Activated CD8-positive, alpha-beta memory T cell treated with anti-CD3 and anti-CD28 coated beads, Interleukin-2, amount 10 ng/mL, durations not matched to agents 7 days and 5 days (primary cell): ENCODE measurements at regions not wholly inside any gene's neighbourhood (a gene's known extent, or its start where the extent isn't known, plus 50 kb on each side); places are given as distances from the start of the nearest gene placed in this dataset.

Experiments
- ATAC-seq: fragments of 150-1000 bp; cut with Tn5 transposase; one replicate; pipeline ENCODE4 v1.10.0; 2021; ENCODE audit warnings: moderate library complexity
- CTCF ChIA-PET: fragments of 350-600 bp; sonication (Branson Sonifier 250); formaldehyde crosslinking; loops from one replicate; lab custom pipeline; 2021; ENCODE audit warnings: antibody characterized with exemption; lab: Charles Lee
- DNase-seq: peaks from one replicate; pipeline ENCODE4 v3.0.0-alpha.2; 2020
- H3K27ac Mint-ChIP-seq: one replicate; pipeline ENCODE4 v1.8.0; 2021; ENCODE audit warnings: mild to moderate bottlenecking, mixed read lengths
- H3K27me3 Mint-ChIP-seq: one replicate; pipeline ENCODE4 v1.8.0; 2021; ENCODE audit warnings: mixed read lengths
- H3K36me3 Mint-ChIP-seq: one replicate; pipeline ENCODE4 v1.8.0; 2021; ENCODE audit warnings: mild to moderate bottlenecking, mixed read lengths
- H3K4me1 Mint-ChIP-seq: one replicate; pipeline ENCODE4 v1.8.0; 2021; ENCODE audit warnings: mixed read lengths
- H3K4me3 Mint-ChIP-seq: one replicate; pipeline ENCODE4 v1.8.0; 2021; ENCODE audit warnings: mild to moderate bottlenecking, moderate library complexity, mixed read lengths
- H3K9me3 Mint-ChIP-seq: one replicate; pipeline ENCODE4 v1.8.0; 2022; ENCODE audit warnings: low read depth, mixed read lengths

DNA sequence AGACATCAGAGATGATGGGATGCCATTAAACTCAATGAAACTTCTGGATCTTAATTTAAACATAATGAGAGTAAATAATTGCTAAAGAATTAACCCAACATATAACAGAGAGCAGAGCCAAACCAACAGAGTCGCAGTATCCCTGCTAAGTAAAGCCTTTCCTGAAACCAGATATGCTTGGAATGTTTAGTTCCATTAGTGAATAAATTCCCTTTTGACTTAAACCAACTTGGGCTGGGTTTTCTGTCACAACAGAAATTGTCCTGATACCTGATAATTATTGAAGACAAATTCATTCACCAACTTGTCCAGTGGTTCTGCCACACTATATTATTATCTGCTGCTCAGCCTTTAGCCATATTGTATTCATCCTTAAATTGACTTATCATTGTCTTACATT, 286.7 kb downstream of the FZD1 start:
- Mint-ChIP-seq H3K27me3 (no peaks in the 10 kb centered on the region), H3K4me1 (no peaks in the 10 kb centered on the region), H3K27ac (no peak overlapping the region), H3K36me3 (no peaks in the 10 kb centered on the region), H3K4me3 (no peak overlapping the region), H3K9me3 (no peaks in the 10 kb centered on the region)
- no peak for ATAC-seq
- CTCF ChIA-PET, result no interaction called here
- DNase-seq, result no peak

DNA sequence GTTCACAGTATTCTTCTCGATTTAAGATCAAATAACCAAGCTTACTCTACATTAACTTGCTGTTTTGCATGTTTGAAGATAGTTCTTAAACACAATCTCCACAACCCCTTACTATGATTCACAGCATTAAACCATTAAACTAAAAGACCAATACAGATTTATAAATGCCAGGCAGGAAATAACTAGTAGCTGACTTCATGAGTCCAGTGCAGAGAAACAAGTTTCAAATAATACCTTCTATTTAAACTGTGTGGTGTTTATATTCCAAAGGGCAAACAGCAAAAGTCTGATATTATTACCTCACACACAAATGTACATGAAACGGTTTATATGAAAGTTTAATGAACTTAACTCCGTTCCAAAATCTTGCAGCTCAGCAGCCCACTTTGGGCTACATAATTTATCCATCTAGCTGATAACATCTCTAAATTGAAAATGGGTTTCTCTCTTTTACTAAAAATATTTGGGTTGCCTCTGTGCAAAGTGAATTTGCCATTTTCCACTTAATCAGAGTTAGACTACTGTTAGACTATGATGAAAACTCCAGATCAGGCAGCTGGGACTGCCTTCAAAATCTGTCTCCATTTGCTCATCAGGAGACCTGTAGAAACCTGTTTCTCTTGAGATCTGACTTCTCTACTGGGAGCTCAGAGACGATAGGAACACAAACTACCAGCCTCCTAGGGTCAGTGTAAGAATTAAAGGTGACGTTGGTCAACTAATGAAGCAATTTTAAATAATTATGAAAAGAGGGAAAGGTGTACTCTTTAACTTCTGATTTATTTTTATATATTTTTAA, 287.3 kb downstream of the FZD1 start:
- H3K27ac Mint-ChIP-seq, result no peak overlapping the region
- no peaks in the 10 kb centered on the region for H3K4me1 Mint-ChIP-seq
- no peaks in the 10 kb centered on the region for H3K9me3 Mint-ChIP-seq
- no peaks in the 10 kb centered on the region for H3K27me3 Mint-ChIP-seq
- ATAC-seq (no peak), DNase-seq (no peak)
- CTCF ChIA-PET, result no interaction called here
- H3K36me3 Mint-ChIP-seq, result no peaks in the 10 kb centered on the region
- H3K4me3 Mint-ChIP-seq, result no peak overlapping the region

DNA sequence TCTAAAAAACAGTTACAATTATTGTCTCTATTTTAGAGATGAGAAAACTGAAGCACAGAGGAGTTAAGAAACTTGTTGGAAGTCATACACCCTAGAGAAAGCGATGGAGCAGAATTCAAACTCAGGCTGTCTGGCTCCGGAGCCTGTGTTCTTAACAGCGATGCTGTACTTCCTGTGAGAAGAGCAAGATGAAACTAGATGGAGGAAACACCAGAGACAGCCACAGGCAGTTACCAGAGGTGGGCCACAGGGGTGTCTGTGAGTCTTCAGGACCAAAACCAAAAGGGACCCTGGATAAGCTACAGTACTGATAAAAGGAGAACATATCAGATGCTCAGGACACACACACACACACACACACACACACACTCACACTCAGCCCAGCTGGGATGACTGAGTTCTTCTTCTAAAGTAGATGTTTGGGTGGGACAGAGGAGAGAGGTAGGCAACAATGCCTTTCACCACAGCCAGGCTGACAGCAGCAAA, 289.2 kb downstream of the FZD1 start:
- Mint-ChIP-seq H3K4me3 (no peak overlapping the region), H3K36me3 (no peaks in the 10 kb centered on the region), H3K9me3 (no peaks in the 10 kb centered on the region), H3K27me3 (no peaks in the 10 kb centered on the region), H3K27ac (no peak overlapping the region), H3K4me1 (no peaks in the 10 kb centered on the region)
- CTCF ChIA-PET, result no interaction called here
- ATAC-seq (no peak), DNase-seq (no peak)

DNA sequence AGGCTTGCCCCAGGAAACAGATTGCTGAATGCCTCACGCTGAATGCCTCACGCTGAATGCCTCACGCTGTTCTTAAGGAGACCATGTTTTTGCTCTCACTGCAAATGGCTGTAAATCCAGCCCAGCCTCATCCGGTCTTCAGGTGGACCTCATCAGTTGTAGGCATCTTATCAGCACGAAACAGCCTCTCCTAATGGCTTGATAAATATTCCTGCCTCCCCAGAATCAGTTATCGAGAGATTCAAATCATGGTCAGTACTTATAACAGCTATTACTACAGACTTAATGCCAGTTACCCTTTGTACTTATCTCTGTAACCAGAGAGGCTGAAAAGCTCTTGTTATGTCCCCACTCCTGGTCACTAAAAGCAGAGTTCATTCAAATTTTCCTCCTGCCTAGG, 290.6 kb downstream of the FZD1 start:
- Mint-ChIP-seq H3K27ac (no peak overlapping the region), H3K4me3 (no peak overlapping the region), H3K9me3 (no peaks in the 10 kb centered on the region), H3K36me3 (no peaks in the 10 kb centered on the region), H3K4me1 (no peaks in the 10 kb centered on the region), H3K27me3 (no peaks in the 10 kb centered on the region)
- DNase-seq, result no peak
- CTCF ChIA-PET, result no interaction called here
- no peak for ATAC-seq

DNA sequence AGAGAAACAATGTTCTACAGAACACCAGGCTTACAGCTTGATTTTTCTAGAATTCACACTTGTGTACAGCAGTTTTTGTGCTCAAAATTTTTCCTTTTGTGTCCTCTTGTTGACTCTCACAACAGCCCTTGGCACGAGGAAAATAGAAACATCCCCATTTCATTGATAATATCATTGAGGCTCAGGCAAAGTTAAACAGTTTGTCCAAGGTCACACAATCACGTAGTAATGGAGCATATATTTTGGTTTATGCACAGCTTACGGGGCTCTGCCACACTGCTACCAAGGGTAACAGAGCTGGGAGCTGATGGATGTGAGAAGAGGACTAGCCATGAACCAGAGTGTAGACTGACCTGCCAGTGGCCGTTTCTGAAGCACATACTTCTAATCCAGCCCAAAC, 292.0 kb downstream of the FZD1 start:
- DNase-seq, result no peak
- CTCF ChIA-PET, result no interaction called here
- H3K4me3 Mint-ChIP-seq, result no peak overlapping the region
- no peak for ATAC-seq
- H3K36me3 Mint-ChIP-seq, result no peaks in the 10 kb centered on the region
- no peaks in the 10 kb centered on the region for H3K27me3 Mint-ChIP-seq
- H3K4me1 Mint-ChIP-seq, result no peaks in the 10 kb centered on the region
- no peaks in the 10 kb centered on the region for H3K9me3 Mint-ChIP-seq
- H3K27ac Mint-ChIP-seq, result no peak overlapping the region

DNA sequence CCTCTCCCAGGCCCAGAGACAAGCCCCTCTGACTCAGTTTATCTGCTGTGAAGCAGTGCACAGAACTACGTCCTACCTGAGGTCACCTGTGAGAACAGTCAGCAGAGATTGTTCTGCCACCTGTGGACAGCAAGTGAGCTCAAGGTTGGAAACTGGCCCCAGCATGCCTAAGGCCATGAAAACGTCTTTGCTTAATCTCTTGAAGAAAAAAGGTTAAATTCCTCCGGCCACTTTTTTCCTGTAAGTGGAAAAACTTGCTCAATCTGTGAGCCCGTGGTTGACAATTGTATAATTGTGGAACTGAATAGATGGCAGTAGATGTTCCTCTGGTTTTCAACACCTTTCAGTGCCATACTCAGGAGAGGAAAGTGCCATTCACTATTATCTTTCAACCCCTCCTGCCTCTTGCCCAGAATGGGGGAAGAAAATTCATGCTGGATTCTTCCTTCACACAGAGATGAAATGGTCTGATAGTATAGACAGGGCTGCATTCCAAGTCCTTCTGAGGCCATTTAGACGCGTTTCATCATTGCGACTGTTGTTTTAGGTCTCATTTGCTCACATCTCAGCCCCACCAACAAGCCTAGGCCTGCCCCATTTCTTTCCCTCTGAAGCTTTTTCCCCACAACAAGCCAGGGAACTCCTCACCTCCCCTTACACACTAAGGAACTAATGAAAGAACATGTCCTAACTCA, 292.9 kb downstream of the FZD1 start:
- ATAC-seq, result no peak
- CTCF ChIA-PET, result no interaction called here
- no peaks in the 10 kb centered on the region for H3K4me1 Mint-ChIP-seq
- H3K36me3 Mint-ChIP-seq, result no peaks in the 10 kb centered on the region
- no peaks in the 10 kb centered on the region for H3K27me3 Mint-ChIP-seq
- no peak overlapping the region for H3K27ac Mint-ChIP-seq
- H3K4me3 Mint-ChIP-seq, result no peak overlapping the region
- no peaks in the 10 kb centered on the region for H3K9me3 Mint-ChIP-seq
- no peak for DNase-seq

DNA sequence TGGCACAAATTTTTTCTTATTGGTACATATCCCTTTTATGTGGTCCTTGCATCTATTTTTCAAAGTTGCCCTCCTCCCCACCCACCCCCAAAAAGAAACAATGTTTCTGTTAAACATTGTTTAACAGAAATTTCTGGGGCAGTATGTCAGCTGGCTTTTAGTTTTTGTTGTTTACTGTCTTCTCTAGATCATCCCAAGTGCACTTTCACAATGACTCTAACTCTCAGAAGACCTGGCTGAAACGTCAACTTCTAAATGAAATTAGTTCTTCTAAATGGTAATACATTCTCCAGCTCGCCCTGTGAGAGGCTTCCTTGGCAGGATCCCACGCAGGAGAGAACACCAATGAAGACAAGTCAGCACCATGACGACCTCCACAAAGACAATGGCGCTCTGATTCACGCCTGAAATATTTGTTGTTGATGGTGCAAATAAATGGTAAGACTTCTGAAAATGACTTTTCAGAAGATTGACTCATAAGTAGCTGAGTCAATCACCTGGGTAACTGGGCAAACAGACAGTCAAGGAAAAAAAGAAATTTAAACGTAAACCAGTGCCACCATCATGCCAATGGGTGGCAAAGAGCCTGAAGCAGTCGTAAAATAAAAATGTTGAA, 293.7 kb downstream of the FZD1 start:
- CTCF ChIA-PET, result no interaction called here
- Mint-ChIP-seq H3K9me3 (no peaks in the 10 kb centered on the region), H3K27ac (no peak overlapping the region), H3K4me3 (no peak overlapping the region), H3K36me3 (no peaks in the 10 kb centered on the region), H3K4me1 (no peaks in the 10 kb centered on the region), H3K27me3 (no peaks in the 10 kb centered on the region)
- ATAC-seq, result no peak
- no peak for DNase-seq

DNA sequence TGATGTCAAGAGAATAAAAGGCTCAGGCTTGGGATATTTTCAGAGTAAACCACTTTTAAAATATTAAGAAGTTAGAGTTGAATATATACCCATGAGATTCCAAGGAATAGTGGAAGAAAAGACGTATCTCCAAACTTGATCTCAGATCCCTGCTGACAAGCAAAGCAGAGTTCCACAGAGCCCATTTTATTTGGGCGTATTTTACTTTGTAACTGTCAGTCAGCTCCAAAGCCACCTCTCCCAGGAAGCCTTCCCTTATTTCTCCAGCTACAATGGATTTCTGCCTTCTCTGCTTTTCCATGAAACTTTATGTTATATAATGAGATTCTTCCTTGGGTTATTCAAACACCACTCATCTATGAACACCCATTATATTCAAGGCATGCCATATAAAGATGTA, 295.7 kb downstream of the FZD1 start:
- Mint-ChIP-seq H3K27me3 (no peaks in the 10 kb centered on the region), H3K27ac (no peak overlapping the region), H3K9me3 (no peaks in the 10 kb centered on the region), H3K4me3 (no peak overlapping the region), H3K4me1 (no peaks in the 10 kb centered on the region), H3K36me3 (no peaks in the 10 kb centered on the region)
- DNase-seq (no peak), ATAC-seq (no peak)
- CTCF ChIA-PET, result no interaction called here

DNA sequence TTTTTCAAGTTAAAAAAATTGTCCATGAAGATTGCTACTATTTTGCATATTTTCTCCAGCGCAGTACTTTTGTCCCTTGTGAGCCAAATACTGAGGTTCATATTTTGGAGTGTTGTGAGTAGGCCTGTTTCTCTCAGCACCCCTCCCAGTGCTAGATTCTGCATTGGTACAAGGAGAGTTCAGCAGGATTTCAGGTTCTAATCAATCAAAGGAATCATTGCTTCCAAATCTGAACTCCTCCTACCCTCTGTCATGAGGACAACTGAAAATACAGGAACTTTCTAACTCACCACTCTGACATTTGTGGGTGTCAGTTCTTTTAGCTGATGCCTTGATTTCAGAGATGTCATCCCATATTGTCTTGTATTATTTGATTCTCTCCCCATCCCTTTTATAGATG, 299.9 kb downstream of the FZD1 start:
- no peaks in the 10 kb centered on the region for H3K27me3 Mint-ChIP-seq
- H3K9me3 Mint-ChIP-seq, result no peaks in the 10 kb centered on the region
- CTCF ChIA-PET, result no interaction called here

DNA sequence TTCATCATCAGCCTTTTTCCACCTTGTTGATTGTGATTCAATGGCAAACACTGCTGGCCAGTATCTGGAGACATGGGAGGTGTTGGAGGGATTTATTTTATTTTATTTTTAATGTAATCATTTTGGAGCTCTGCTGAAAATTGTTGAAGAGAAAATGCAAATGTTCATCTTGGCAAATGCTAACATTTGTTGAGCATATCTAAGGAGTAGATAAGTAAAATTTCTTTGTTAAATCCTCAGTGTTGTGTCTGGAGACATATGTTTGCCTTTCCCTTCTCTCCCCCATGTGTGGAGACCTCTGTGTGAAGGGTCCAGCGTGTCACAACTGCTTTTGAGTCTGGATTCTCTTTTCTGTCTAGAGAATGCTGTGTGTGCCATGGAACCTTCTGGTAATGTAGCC, 300.3 kb downstream of the FZD1 start:
- Mint-ChIP-seq H3K27ac (no peak overlapping the region), H3K27me3 (no peaks in the 10 kb centered on the region), H3K4me1 (no peaks in the 10 kb centered on the region), H3K36me3 (no peaks in the 10 kb centered on the region), H3K9me3 (no peaks in the 10 kb centered on the region), H3K4me3 (no peak overlapping the region)
- CTCF ChIA-PET, result no interaction called here
- ATAC-seq (no peak), DNase-seq (no peak)

More for the DNA sequence above, 299.9 kb downstream of the FZD1 start:
- ATAC-seq (no peak), DNase-seq (no peak)
- Mint-ChIP-seq H3K4me3 (no peak overlapping the region), H3K27ac (no peak overlapping the region), H3K36me3 (no peaks in the 10 kb centered on the region), H3K4me1 (no peaks in the 10 kb centered on the region)

DNA sequence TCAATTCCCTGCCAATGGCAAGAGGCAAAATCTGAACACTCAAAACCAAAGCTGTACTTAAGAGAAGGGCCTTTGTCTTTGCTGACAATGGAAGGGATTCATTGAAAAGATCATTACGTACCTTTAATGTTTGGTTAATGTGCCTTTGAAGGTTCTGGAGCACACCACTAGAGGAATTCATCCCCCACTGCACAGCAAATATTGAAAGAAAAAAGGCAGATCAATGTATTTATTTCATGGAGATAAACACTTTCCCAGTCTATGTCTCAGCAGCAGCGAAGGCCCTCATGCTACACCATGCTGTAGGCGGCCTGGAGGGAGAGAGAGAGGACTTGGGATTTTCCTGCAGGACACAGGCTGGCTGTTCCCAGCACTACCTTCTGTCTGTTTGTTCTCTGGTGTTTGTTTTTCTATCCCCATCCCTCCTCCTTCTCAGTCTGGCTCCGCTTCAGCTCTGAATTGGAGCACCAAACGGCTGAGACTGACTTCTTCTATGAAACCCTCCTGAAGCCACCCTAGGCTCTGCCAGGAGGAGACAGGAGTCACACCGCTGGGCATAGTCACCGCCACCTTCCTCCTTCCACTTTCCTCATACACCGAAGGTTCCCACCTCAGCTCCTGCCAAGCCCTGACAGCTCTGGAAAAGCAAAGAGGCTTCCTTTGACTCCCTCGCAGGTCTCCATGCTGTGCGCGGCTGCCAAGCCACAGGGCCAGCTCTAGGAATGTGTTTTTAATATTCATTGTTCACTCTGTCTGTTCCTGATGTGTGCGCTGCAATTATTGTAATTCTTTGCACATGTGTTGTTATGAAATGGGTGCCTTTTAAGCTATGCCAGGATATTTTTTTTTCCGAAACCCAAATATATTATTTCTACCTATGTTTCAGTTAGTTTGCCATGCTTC, 301.5 kb downstream of the FZD1 start:
- no peak for DNase-seq
- no peaks in the 10 kb centered on the region for H3K27me3 Mint-ChIP-seq

DNA sequence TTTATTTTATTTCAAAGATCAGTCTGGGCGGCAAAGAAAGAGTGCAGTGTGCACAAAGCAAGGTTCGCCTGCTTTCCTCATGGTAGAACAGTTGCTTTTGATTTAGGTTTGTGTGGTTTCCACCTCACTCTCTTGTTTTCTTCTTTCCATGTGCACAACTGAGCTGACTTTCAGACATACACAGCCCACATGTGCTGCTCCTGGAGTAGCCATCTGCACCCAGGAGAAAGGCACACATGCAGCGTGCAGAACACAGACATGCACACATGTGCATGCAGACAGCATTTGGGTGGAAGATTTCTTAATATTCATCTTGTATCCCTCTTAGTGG, 302.1 kb downstream of the FZD1 start:
- no peak for ATAC-seq
- Mint-ChIP-seq H3K36me3 (no peaks in the 10 kb centered on the region), H3K4me1 (no peaks in the 10 kb centered on the region), H3K9me3 (no peaks in the 10 kb centered on the region), H3K27ac (no peak overlapping the region), H3K4me3 (no peak overlapping the region), H3K27me3 (no peaks in the 10 kb centered on the region)
- CTCF ChIA-PET, result interaction anchor here (0.6 kb wide), 1 partner anchor 13 kb away, joined by 6 read pairs; no protein-coding TSS in a partner anchor
- DNase-seq, result no peak

More for the DNA sequence above, 301.5 kb downstream of the FZD1 start:
- no peak overlapping the region for H3K4me3 Mint-ChIP-seq
- CTCF ChIA-PET, result interaction anchor here (0.6 kb wide), 1 partner anchor 14 kb away, joined by 6 read pairs; no protein-coding TSS in a partner anchor
- no peak overlapping the region for H3K27ac Mint-ChIP-seq
- no peaks in the 10 kb centered on the region for H3K9me3 Mint-ChIP-seq
- no peak for ATAC-seq
- no peaks in the 10 kb centered on the region for H3K36me3 Mint-ChIP-seq
- no peaks in the 10 kb centered on the region for H3K4me1 Mint-ChIP-seq
